SU-DHL-6 (cell line): ENCODE measurements at regions not wholly inside any gene's neighbourhood (a gene's known extent, or its start where the extent isn't known, plus 50 kb on each side); places are given as distances from the start of the nearest gene placed in this dataset.

Experiments
- H2AFZ ChIP-seq: fragments of 200-600 bp; sonication (generic); 2 replicates; pipeline ENCODE4 v1.6.1; 2014; ENCODE audit warnings: low read depth, mild to moderate bottlenecking, moderate library complexity, mixed read lengths, antibody characterized with exemption, low read length; ENCODE audit not compliant: severe bottlenecking
- H3F3A ChIP-seq: fragments of 200-600 bp; shearing (Covaris generic); 2 replicates; pipeline ENCODE4 v1.6.0; 2016; ENCODE audit warnings: antibody characterized with exemption, mild to moderate bottlenecking; ENCODE audit not compliant: insufficient read depth
- H3K27ac ChIP-seq: fragments of 200-600 bp; sonication (generic); 2 replicates; pipeline ENCODE4 v1.5.1; 2016; ENCODE audit warnings: low read depth, mild to moderate bottlenecking, low read length, moderate library complexity, mixed read lengths
- H3K27me3 ChIP-seq: fragments of 200-600 bp; sonication (generic), shearing (Covaris generic); 2 replicates; pipeline ENCODE4 v1.6.0; 2014; ENCODE audit warnings: mild to moderate bottlenecking, low read length
- H3K36me3 ChIP-seq: fragments of 200-600 bp; sonication (generic); 2 replicates; pipeline ENCODE4 v1.6.1; 2014; ENCODE audit warnings: mild to moderate bottlenecking, low read length, mixed read lengths
- H3K4me2 ChIP-seq: fragments of 300-600, 200-600 bp; shearing (Covaris generic), sonication (generic); 2 replicates; pipeline ENCODE4 v1.6.0; 2014; ENCODE audit warnings: low read length, low read depth, mild to moderate bottlenecking; ENCODE audit not compliant: poor library complexity, severe bottlenecking
- H3K4me3 ChIP-seq: fragments of 200-600 bp; sonication (generic); 2 replicates; pipeline ENCODE4 v1.5.1; 2014; ENCODE audit warnings: antibody characterized with exemption, low read length, mild to moderate bottlenecking, mixed read lengths; ENCODE audit not compliant: insufficient read depth, poor library complexity, severe bottlenecking
- H3K79me2 ChIP-seq: fragments of 200-600 bp; sonication (generic); 2 replicates; pipeline ENCODE4 v1.6.1; 2014; ENCODE audit warnings: mild to moderate bottlenecking, low read length, moderate library complexity; ENCODE audit not compliant: insufficient read depth
- H3K9ac ChIP-seq: fragments of 200-600 bp; sonication (generic); 2 replicates; pipeline ENCODE4 v1.7.0; 2014; ENCODE audit warnings: mild to moderate bottlenecking, low read length
- H3K9me2 ChIP-seq: fragments of 200-600 bp; sonication (generic); replicated peaks from 2 replicates; pipeline ENCODE4 v1.6.1; 2014; ENCODE audit warnings: low read length; ENCODE audit not compliant: insufficient read depth
- H3K9me3 ChIP-seq: fragments of 200-600 bp; sonication (generic); 2 replicates; pipeline ENCODE4 v1.6.1; 2014; ENCODE audit warnings: low read length, mixed read lengths; ENCODE audit not compliant: insufficient read depth
- H4K20me1 ChIP-seq: fragments of 200-600 bp; sonication (generic); 2 replicates; pipeline ENCODE4 v1.6.1; 2014; ENCODE audit warnings: low read depth, mild to moderate bottlenecking, antibody characterized with exemption, low read length, moderate library complexity, mixed read lengths
- CTCF ChIP-seq: fragments of 200-600 bp; sonication (generic); IDR thresholded peaks from one replicate; pipeline ENCODE4 v1.5.1; 2017; ENCODE audit warnings: antibody characterized with exemption, mild to moderate bottlenecking, low read length, moderate library complexity; ENCODE audit not compliant: insufficient read depth, poor library complexity, severe bottlenecking
- EZH2phosphoT487 ChIP-seq: fragments of 200-600 bp; sonication (generic), shearing (Covaris generic); conservative IDR thresholded peaks from 2 replicates; pipeline ENCODE4 v1.6.1; 2018; ENCODE audit warnings: mild to moderate bottlenecking, antibody characterized with exemption, low read length, moderate library complexity, mixed read lengths

- no peaks in the 10 kb centered on the region for H3F3A ChIP-seq
- H3K27me3 ChIP-seq, result no peaks in the 10 kb centered on the region
- no peak for TF ChIP-seq CTCF
- no peak for TF ChIP-seq EZH2phosphoT487
- no peaks in the 10 kb centered on the region for H3K36me3 ChIP-seq
- peak overlapping the region; percentile 44 for H3K27ac ChIP-seq
- H4K20me1 ChIP-seq, result no peaks in the 10 kb centered on the region
- no peak overlapping the region for H3K9ac ChIP-seq
- peak overlapping the region; percentile 90 for H2AFZ ChIP-seq
- peak overlapping the region; percentile 51 for H3K4me2 ChIP-seq
- 0 out of 2 replicates have a peak, but pooled peaks cover 8% of the 10 kb centered on the region for H3K9me3 ChIP-seq
- peak overlapping the region; percentile 30 for H3K4me3 ChIP-seq
- H3K79me2 ChIP-seq, result no peaks in the 10 kb centered on the region
- H3K9me2 ChIP-seq, result no peaks in the 10 kb centered on the region
Observed at GRCh38 chr21:23837564-23837963, 1769.7 kb downstream of the MRPL39 start.

- Histone ChIP-seq H3K27ac (no peak overlapping the region), H3K9me2 (no peaks in the 10 kb centered on the region)
- TF ChIP-seq CTCF (no peak), EZH2phosphoT487 (no peak)
Observed at GRCh38 chr21:23822760-23823159, 1784.5 kb downstream of the MRPL39 start.

GRCh38 chr21:23817337-23817736 is 1789.9 kb downstream of the MRPL39 start:
- Histone ChIP-seq H3K27ac (no peak overlapping the region), H3F3A (no peaks in the 10 kb centered on the region)

More at GRCh38 chr21:23822760-23823159, 1784.5 kb downstream of the MRPL39 start:
- H3K79me2 ChIP-seq, result no peaks in the 10 kb centered on the region
- H3F3A ChIP-seq, result no peaks in the 10 kb centered on the region
- no peaks in the 10 kb centered on the region for H3K36me3 ChIP-seq
- no peaks in the 10 kb centered on the region for H3K9me3 ChIP-seq
- H3K27me3 ChIP-seq, result no peaks in the 10 kb centered on the region
- no peak overlapping the region for H2AFZ ChIP-seq
- no peak overlapping the region for H3K4me3 ChIP-seq
- no peaks in the 10 kb centered on the region for H4K20me1 ChIP-seq
- H3K4me2 ChIP-seq, result no peak overlapping the region
- H3K9ac ChIP-seq, result no peak overlapping the region

More at GRCh38 chr21:23817337-23817736, 1789.9 kb downstream of the MRPL39 start:
- no peak overlapping the region for H2AFZ ChIP-seq
- no peaks in the 10 kb centered on the region for H3K9me3 ChIP-seq
- H3K27me3 ChIP-seq, result no peaks in the 10 kb centered on the region
- no peak overlapping the region for H3K4me3 ChIP-seq
- no peaks in the 10 kb centered on the region for H4K20me1 ChIP-seq
- no peaks in the 10 kb centered on the region for H3K9me2 ChIP-seq
- no peak overlapping the region for H3K9ac ChIP-seq
- no peaks in the 10 kb centered on the region for H3K79me2 ChIP-seq
- no peak overlapping the region for H3K4me2 ChIP-seq
- TF ChIP-seq CTCF (no peak), EZH2phosphoT487 (no peak)
- no peaks in the 10 kb centered on the region for H3K36me3 ChIP-seq
